B cell (primary cell): ENCODE measurements at regions not wholly inside any gene's neighbourhood (a gene's known extent, or its start where the extent isn't known, plus 50 kb on each side); places are given as distances from the start of the nearest gene placed in this dataset.

Experiments used
- ATAC-seq: fragments of 200-7000 bp; cut with Tn5 transposase; one replicate; pipeline ENCODE4 v1.10.0; 2021; ENCODE audit warnings: low read depth, mild to moderate bottlenecking, moderate number of reproducible peaks, moderate library complexity
- CTCF ChIA-PET: fragments of 350-600 bp; sonication (Branson Sonifier 250); formaldehyde crosslinking; loops from one replicate; lab custom pipeline; 2021; ENCODE audit warnings: antibody characterized with exemption, inconsistent platforms; lab: Charles Lee
- POLR2A ChIA-PET: fragments of 350-600 bp; sonication (Branson Sonifier 250); formaldehyde crosslinking; loops from one replicate; lab custom pipeline; 2021; ENCODE audit warnings: antibody characterized with exemption; lab: Charles Lee
- DNase-seq: peaks from one replicate; pipeline ENCODE4 v3.0.0; 2013
- H2AFZ ChIP-seq: 2 replicates; pipeline ENCODE4 v1.6.1; 2012; ENCODE audit warnings: mild to moderate bottlenecking, low read depth, low read length; ENCODE audit not compliant: insufficient read depth, poor library complexity, severe bottlenecking
- H3K27ac ChIP-seq, 2 donors: 1 replicate in 1 of 2; 2 replicates in 1 of 2; pipeline ENCODE4 v1.5.1; 2012 to 2013; ENCODE audit warnings: low read length in 2 of 2, mild to moderate bottlenecking in 2 of 2, moderate library complexity in 1 of 2
- H3K27me3 ChIP-seq, 4 experiments: fragments of 200-600 bp in 1 of 4; sonication (generic) in 1 of 4; replicated peaks in 1 of 4; 1 replicate in 2 of 4; 2 replicates in 2 of 4; pipeline versions ENCODE4 v1.6.1 to v1.7.0; 2013 to 2016; ENCODE audit warnings: low read length in 3 of 4, mild to moderate bottlenecking in 2 of 4, mixed read lengths in 1 of 4, moderate library complexity in 1 of 4; ENCODE audit not compliant: insufficient read depth in 4 of 4, control insufficient read depth in 3 of 4; ENCODE audit errors: control extremely low read depth in 1 of 4
- H3K36me3 ChIP-seq, 2 experiments: replicated peaks in 1 of 2; 1 replicate in 1 of 2; 2 replicates in 1 of 2; pipeline versions ENCODE4 v1.6.1 to v1.7.1; 2013; ENCODE audit warnings: low read length in 1 of 2; ENCODE audit not compliant: insufficient read depth in 2 of 2, control insufficient read depth in 1 of 2; ENCODE audit errors: control extremely low read depth in 1 of 2, extremely low read depth in 1 of 2
- H3K4me1 ChIP-seq, 2 donors: fragments of 200-600 bp in 1 of 2; sonication (generic) in 1 of 2; 1 replicate in 1 of 2; 2 replicates in 1 of 2; pipeline versions ENCODE4 v1.5.1 to v1.6.1; 2013 to 2017; ENCODE audit warnings: low read length in 2 of 2; ENCODE audit not compliant: control insufficient read depth in 2 of 2, insufficient read depth in 2 of 2
- H3K4me2 ChIP-seq: replicated peaks from 2 replicates; pipeline ENCODE3; 2012; ENCODE audit warnings: mild to moderate bottlenecking, low read depth, low read length; ENCODE audit not compliant: poor library complexity, severe bottlenecking
- H3K4me3 ChIP-seq, 5 experiments: fragments of 200-600 bp in 1 of 5; sonication (generic) in 1 of 5; 1 replicate in 3 of 5; 2 replicates in 2 of 5; pipeline versions ENCODE4 v1.5.1 to v1.7.0; 2011 to 2016; ENCODE audit warnings: low read length in 4 of 5, mild to moderate bottlenecking in 4 of 5, low read depth in 2 of 5, control low read depth in 1 of 5, moderate library complexity in 1 of 5; ENCODE audit not compliant: insufficient read depth in 1 of 5; ENCODE audit errors: control extremely low read depth in 1 of 5, extremely low read depth in 1 of 5
- H3K79me2 ChIP-seq: fragments of 200-600 bp; sonication (generic); one replicate; pipeline ENCODE4 v1.6.0; 2016; ENCODE audit warnings: low read length; ENCODE audit not compliant: control insufficient read depth, insufficient read depth
- H3K9ac ChIP-seq: fragments of 200-600 bp; sonication (generic); 2 replicates; pipeline ENCODE4 v1.6.1; 2017; ENCODE audit warnings: mild to moderate bottlenecking, low read length, moderate library complexity
- H3K9me3 ChIP-seq, 3 donors: one replicate each; pipeline versions ENCODE4 v1.6.1 to v1.7.1; 2013; ENCODE audit warnings: low read length in 2 of 3; ENCODE audit not compliant: control insufficient read depth in 2 of 3, insufficient read depth in 1 of 3; ENCODE audit errors: control extremely low read depth in 1 of 3
- H4K20me1 ChIP-seq: 2 replicates; pipeline ENCODE4 v1.6.0; 2012; ENCODE audit warnings: mild to moderate bottlenecking, low read length; ENCODE audit not compliant: insufficient read depth, control insufficient read depth, poor library complexity, severe bottlenecking
- H3K27ac Mint-ChIP-seq: one replicate; pipeline ENCODE4 v1.8.0; 2021; ENCODE audit warnings: mixed read lengths
- H3K27me3 Mint-ChIP-seq: one replicate; pipeline ENCODE4 v1.8.0; 2021; ENCODE audit warnings: mixed read lengths
- H3K4me1 Mint-ChIP-seq: one replicate; pipeline ENCODE4 v1.8.0; 2021; ENCODE audit warnings: mixed read lengths
- H3K4me3 Mint-ChIP-seq: one replicate; pipeline ENCODE4 v1.8.0; 2021; ENCODE audit warnings: mixed read lengths
- H3K9me3 Mint-ChIP-seq: one replicate; pipeline ENCODE4 v1.8.0; 2022; ENCODE audit warnings: mixed read lengths; ENCODE audit not compliant: insufficient read depth
- CTCF ChIP-seq: fragments of 200-600 bp; IDR thresholded peaks from one replicate; pipeline ENCODE4 v1.8.0; 2022; ENCODE audit warnings: antibody characterized with exemption, mild to moderate bottlenecking
- EZH2 ChIP-seq: IDR thresholded peaks from 2 replicates; pipeline ENCODE4 v1.6.1; 2012; ENCODE audit warnings: borderline replicate concordance, low read depth, mild to moderate bottlenecking, moderate library complexity, low read length; ENCODE audit not compliant: insufficient read depth, poor library complexity, severe bottlenecking
- WGBS: methylation state at CpG from one replicate; pipeline ENCODE4 v1.1.5; 2013; ENCODE audit warnings: missing lambda C conversion rate; ENCODE audit not compliant: insufficient coverage; 5-methylcytosine and 5-hydroxymethylcytosine counted together
- intact Hi-C: fragments of 100-400 bp; cut with micrococcal nuclease; formaldehyde crosslinking; loops from one replicate; pipeline ENCODE4 v1.10.0; 2022

- peaks cover 3% of the 10 kb centered on the region for H3K4me1 Mint-ChIP-seq
- ChIA-PET POLR2A (no interaction called here), CTCF (no interaction called here)
- no peak overlapping the region for H3K27ac ChIP-seq
- H3K9me3 Mint-ChIP-seq = no peaks in the 10 kb centered on the region
- H3K4me3 ChIP-seq = no peak overlapping the region
- TF ChIP-seq EZH2 (no peak), CTCF (no peak)
- H3K27me3 ChIP-seq = no peaks in the 10 kb centered on the region
- ATAC-seq = no peak
- DNase-seq = no peak
- H3K9me3 ChIP-seq = no peaks in the 10 kb centered on the region
- H2AFZ ChIP-seq = no peak overlapping the region
- H3K4me3 Mint-ChIP-seq = no peak overlapping the region
- H3K27me3 Mint-ChIP-seq = no peaks in the 10 kb centered on the region
- no peaks in the 10 kb centered on the region for H4K20me1 ChIP-seq
- H3K4me1 ChIP-seq = no peaks in the 10 kb centered on the region
- H3K36me3 ChIP-seq = no peaks in the 10 kb centered on the region
- WGBS = no CpG with 5 or more reads among the region's 2 CpGs
- no peaks in the 10 kb centered on the region for H3K79me2 ChIP-seq
- no peak overlapping the region for H3K4me2 ChIP-seq
- intact Hi-C loops = no loop called here
- H3K27ac Mint-ChIP-seq = no peak overlapping the region
- H3K9ac ChIP-seq = no peak overlapping the region
Observed at GRCh38 chr9:105971986-105972385, 277.6 kb downstream of the TMEM38B start.

- intact Hi-C loops = no loop called here
- H3K79me2 ChIP-seq = no peaks in the 10 kb centered on the region
- no peak for TF ChIP-seq CTCF
- TF ChIP-seq EZH2 = no peak
- H3K4me1 ChIP-seq = no peaks in the 10 kb centered on the region
- Mint-ChIP-seq H3K27me3 (peaks cover 3% of the 10 kb centered on the region), H3K4me3 (no peak overlapping the region), H3K9me3 (no peaks in the 10 kb centered on the region), H3K4me1 (peaks cover 3% of the 10 kb centered on the region), H3K27ac (no peak overlapping the region)
- ChIA-PET CTCF (no interaction called here), POLR2A (no interaction called here)
- no peak overlapping the region for H3K27ac ChIP-seq
- 79% methylated on average over 2 of the region's 6 CpGs for WGBS
- no peak for DNase-seq
- no peaks in the 10 kb centered on the region for H3K9me3 ChIP-seq
- H3K4me2 ChIP-seq = no peak overlapping the region
- no peak overlapping the region for H3K9ac ChIP-seq
- H2AFZ ChIP-seq = no peak overlapping the region
- no peaks in the 10 kb centered on the region for H3K27me3 ChIP-seq
- no peak for ATAC-seq
- no peaks in the 10 kb centered on the region for H3K36me3 ChIP-seq
- H3K4me3 ChIP-seq = no peak overlapping the region
- H4K20me1 ChIP-seq = no peaks in the 10 kb centered on the region
Observed at GRCh38 chr9:105972466-105973204, 278.3 kb downstream of the TMEM38B start.
